ENCODE measurements at regions not wholly inside any gene's neighbourhood (a gene's known extent, or its start where the extent isn't known, plus 50 kb on each side); places are given as distances from the start of the nearest gene placed in this dataset.

DNA sequence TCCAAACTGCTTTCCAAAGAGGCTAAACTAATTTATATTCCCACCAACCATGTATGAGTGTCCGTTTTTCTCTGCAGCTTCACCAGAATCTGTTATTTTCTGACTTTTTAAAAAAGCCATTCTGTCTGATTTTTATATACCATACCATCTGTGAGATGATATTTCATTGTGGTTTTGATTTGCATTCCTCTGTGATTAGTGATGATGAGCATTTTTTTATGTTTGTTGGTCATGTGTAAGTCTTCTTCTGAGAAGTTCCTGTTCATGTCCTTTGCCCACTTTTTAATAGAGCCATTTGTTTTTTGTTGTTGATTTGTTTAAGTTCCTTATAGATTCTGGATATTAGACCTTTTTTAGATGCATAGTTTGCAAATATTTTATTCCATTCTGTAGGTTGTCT, 179.4 kb upstream of the ALCAM start:
- DNase-seq, result no peak
- TF ChIP-seq, protein P1, sequence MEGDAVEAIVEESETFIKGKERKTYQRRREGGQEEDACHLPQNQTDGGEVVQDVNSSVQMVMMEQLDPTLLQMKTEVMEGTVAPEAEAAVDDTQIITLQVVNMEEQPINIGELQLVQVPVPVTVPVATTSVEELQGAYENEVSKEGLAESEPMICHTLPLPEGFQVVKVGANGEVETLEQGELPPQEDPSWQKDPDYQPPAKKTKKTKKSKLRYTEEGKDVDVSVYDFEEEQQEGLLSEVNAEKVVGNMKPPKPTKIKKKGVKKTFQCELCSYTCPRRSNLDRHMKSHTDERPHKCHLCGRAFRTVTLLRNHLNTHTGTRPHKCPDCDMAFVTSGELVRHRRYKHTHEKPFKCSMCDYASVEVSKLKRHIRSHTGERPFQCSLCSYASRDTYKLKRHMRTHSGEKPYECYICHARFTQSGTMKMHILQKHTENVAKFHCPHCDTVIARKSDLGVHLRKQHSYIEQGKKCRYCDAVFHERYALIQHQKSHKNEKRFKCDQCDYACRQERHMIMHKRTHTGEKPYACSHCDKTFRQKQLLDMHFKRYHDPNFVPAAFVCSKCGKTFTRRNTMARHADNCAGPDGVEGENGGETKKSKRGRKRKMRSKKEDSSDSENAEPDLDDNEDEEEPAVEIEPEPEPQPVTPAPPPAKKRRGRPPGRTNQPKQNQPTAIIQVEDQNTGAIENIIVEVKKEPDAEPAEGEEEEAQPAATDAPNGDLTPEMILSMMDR (IDR thresholded peaks at IDR 0.05), result no peak
- no peak for TF ChIP-seq POLR2A (IDR thresholded peaks at IDR 0.05)
- WGBS, 2 donors, result 77 to 80% methylated on average over 1 of the region's 1 CpG

DNA sequence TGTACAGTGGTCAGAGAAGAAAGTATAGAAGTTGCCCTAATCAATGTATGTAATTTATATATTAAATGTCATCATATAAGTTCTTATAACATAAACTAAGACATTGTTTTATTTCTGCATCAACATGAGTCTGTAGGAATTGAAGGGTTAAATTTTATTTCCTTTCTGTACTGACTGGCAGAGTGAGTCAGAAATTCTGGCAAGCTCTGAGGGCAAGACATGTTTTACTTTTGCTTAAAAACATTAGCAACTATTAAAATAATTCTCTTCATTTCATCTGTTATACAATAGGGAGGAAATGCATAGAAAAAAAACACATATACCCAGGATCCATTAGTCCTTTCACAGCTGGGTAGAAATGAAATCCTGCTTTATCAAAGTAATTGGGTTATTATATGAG, 171.4 kb upstream of the ALCAM start:
- intact Hi-C loops (cut with DNase I), result no loop called here
- no peak overlapping the region for H3K4me3 ChIP-seq
- H3K4me1 ChIP-seq, result peaks cover 0 to 13% (median 0%) of the 10 kb centered on the region in 3 donors
- DNase-seq, result no peak
- no peaks in the 10 kb centered on the region for H3K27me3 ChIP-seq
- no peak overlapping the region for H3K27ac ChIP-seq
- no peaks in the 10 kb centered on the region for H3K9me3 ChIP-seq
- TF ChIP-seq, protein P1 (IDR thresholded peaks at IDR 0.05), result no peak
- TF ChIP-seq POLR2A (IDR thresholded peaks at IDR 0.05), result no peak
- no peaks in the 10 kb centered on the region for H3K36me3 ChIP-seq

More for the DNA sequence above, 179.4 kb upstream of the ALCAM start:
- Histone ChIP-seq H3K4me1 (no peaks in the 10 kb centered on the region), H3K27me3 (no peaks in the 10 kb centered on the region), H3K27ac (no peak overlapping the region), H3K9me3 (peaks cover 0 to 3% (median 0%) of the 10 kb centered on the region in 3 donors), H3K4me3 (no peak overlapping the region), H3K36me3 (no peaks in the 10 kb centered on the region)
- intact Hi-C loops (cut with DNase I), result no loop called here

DNA sequence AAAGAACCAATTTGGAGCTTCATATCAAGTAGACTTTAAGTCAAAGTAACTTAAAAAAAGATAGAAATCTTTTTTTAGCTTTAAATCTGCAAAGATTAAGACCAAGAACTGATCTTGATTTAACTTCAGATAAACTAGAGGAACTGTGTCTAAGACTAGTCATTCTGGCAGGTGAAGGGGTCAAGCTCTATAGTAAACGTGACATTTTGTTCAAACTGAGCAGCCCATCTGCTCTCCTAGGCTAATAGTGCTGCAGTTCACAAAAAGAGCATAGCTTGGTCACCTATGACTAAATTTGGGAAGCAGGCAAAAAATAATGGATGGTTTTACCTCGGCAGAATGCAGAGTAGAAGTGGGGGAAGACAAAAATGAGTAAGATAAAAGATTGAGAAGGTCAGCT, 168.8 kb upstream of the ALCAM start:
- Histone ChIP-seq H3K4me1 (peaks cover 0 to 13% (median 0%) of the 10 kb centered on the region in 3 donors), H3K27ac (no peak overlapping the region), H3K9me3 (no peaks in the 10 kb centered on the region), H3K36me3 (no peaks in the 10 kb centered on the region), H3K27me3 (no peaks in the 10 kb centered on the region), H3K4me3 (no peak overlapping the region)
- no peak for DNase-seq
- intact Hi-C loops (cut with DNase I), result no loop called here
- WGBS, 2 donors, result 52 to 54% methylated on average over 2 of the region's 2 CpGs
- no peak for TF ChIP-seq POLR2A (IDR thresholded peaks at IDR 0.05)
- TF ChIP-seq, protein P1 (IDR thresholded peaks at IDR 0.05), result no peak

DNA sequence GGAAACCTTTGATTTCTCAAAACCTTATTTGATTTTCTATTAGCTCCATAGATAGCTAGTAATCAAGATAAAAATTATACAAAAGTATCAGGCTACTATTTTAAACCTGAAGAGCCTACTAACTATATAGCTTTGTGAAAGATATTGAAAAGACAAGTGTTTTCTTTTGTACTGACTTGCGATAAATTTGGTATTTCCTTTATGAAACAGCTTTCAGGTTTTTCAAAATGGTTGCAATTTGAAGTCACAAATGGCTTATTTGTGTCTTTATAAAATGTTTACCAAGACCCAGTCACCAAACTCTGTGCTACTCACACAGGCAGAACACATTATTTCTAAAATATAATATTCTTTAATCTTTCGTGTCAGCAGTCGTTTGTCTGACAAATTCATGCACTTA, 167.5 kb upstream of the ALCAM start:
- Histone ChIP-seq H3K27me3 (no peaks in the 10 kb centered on the region), H3K27ac (no peak overlapping the region), H3K4me1 (peaks cover 0 to 13% (median 0%) of the 10 kb centered on the region in 3 donors), H3K4me3 (no peak overlapping the region), H3K36me3 (no peaks in the 10 kb centered on the region), H3K9me3 (no peaks in the 10 kb centered on the region)
- intact Hi-C loops (cut with DNase I), result no loop called here
- TF ChIP-seq POLR2A (IDR thresholded peaks at IDR 0.05), result no peak
- TF ChIP-seq, protein P1 (IDR thresholded peaks at IDR 0.05), result no peak
- WGBS, 2 donors, result 78 to 85% methylated on average over 3 of the region's 3 CpGs
- no peak for DNase-seq

DNA sequence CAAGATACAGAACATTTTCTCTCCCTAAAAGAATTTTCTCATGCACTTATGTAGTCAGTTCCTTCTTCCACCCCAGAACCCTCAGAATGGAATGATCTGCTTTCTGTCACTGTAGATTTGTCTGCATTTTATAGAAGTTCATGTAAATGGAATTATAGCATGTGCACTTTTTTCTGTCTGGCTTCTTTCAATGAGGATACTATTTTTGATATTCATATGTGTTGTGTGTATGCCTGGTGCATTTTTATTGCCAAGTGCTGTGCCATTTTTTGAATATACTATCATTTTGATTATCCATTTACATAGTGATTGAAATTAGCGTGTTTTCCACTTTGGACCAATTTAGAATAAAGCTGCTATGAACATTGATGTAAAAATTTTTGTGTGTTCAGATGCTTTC, 156.6 kb upstream of the ALCAM start:
- Histone ChIP-seq H3K4me1 (no peaks in the 10 kb centered on the region), H3K27me3 (no peaks in the 10 kb centered on the region), H3K4me3 (no peak overlapping the region), H3K9me3 (no peaks in the 10 kb centered on the region), H3K36me3 (no peaks in the 10 kb centered on the region), H3K27ac (no peak overlapping the region)
- intact Hi-C loops (cut with DNase I), result no loop called here
- DNase-seq, result no peak
- TF ChIP-seq POLR2A (IDR thresholded peaks at IDR 0.05), result no peak
- 90 to 92% methylated on average over 1 of the region's 1 CpG for WGBS, 2 donors

DNA sequence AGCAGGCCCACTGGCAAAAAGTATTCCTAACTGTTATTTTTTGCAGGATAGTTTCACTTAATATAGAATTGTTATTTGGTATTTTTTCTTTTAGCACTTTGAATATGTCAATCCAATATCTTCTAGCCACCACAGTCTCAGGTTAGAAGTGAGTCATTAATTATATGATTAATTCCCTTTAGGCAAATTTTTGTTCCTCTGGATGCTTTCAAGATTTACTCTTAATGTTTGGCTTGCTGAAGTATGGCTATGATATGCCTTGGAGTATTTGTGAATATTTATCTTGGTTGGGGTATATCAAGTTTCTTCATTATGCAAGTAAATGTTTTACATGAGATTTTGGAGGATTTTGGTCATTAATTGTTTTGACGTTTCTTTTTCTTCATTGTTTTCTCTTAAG, 152.1 kb upstream of the ALCAM start:
- 48 to 65% methylated on average over 1 of the region's 1 CpG for WGBS, 2 donors

More for the DNA sequence above, 152.1 kb upstream of the ALCAM start:
- no peaks in the 10 kb centered on the region for H3K4me1 ChIP-seq
- H3K36me3 ChIP-seq, result no peaks in the 10 kb centered on the region
- no peak for TF ChIP-seq POLR2A (IDR thresholded peaks at IDR 0.05)
- TF ChIP-seq, protein P1 (IDR thresholded peaks at IDR 0.05), result no peak
- no peaks in the 10 kb centered on the region for H3K27me3 ChIP-seq
- no peak overlapping the region for H3K27ac ChIP-seq
- no peaks in the 10 kb centered on the region for H3K9me3 ChIP-seq
- no peak overlapping the region for H3K4me3 ChIP-seq
- DNase-seq, result no peak
- intact Hi-C loops (cut with DNase I), result no loop called here
